NCI-H146 (cell line): ENCODE measurements at regions not wholly inside any gene's neighbourhood (a gene's known extent, or its start where the extent isn't known, plus 50 kb on each side); places are given as distances from the start of the nearest gene placed in this dataset.
"Not testable (repeated sequence)": the region's sequence is repeated elsewhere in the genome, so short reads cannot be mapped to it uniquely, and the experiment has no call there.

Experiments used
- DNase-seq: peaks from one replicate; lab custom pipeline; 2025; lab: John Stamatoyannopoulos, UW

- DNase-seq, result no peak
Measured at GRCh38 chr3:118167571-118167970, 867.1 kb downstream of the IGSF11 start.

GRCh38 chr3:118168175-118168574, 866.5 kb downstream of the IGSF11 start:
- DNase-seq, result no peak

- no peak for DNase-seq
Measured at GRCh38 chr3:118171236-118171852, 863.3 kb downstream of the IGSF11 start.

GRCh38 chr3:118180853-118181252, 853.8 kb downstream of the IGSF11 start:
- no peak for DNase-seq

GRCh38 chr3:118181274-118181673, 853.4 kb downstream of the IGSF11 start:
- DNase-seq, result no peak

- DNase-seq, result no peak
Measured at GRCh38 chr3:118186051-118186450, 848.6 kb downstream of the IGSF11 start.

- no peak for DNase-seq
Measured at GRCh38 chr3:118187221-118187620, 847.4 kb downstream of the IGSF11 start.

GRCh38 chr3:118196183-118196582, 838.5 kb downstream of the IGSF11 start:
- DNase-seq, result no peak

- no peak for DNase-seq
Measured at GRCh38 chr3:118199044-118199443, 835.6 kb downstream of the IGSF11 start.

GRCh38 chr3:118204052-118204656, 830.5 kb downstream of the IGSF11 start:
- DNase-seq, result no peak

GRCh38 chr3:118207271-118207670, 827.4 kb downstream of the IGSF11 start:
- DNase-seq, result no peak

- DNase-seq, result no peak
Measured at GRCh38 chr3:118208642-118209041, 826.0 kb downstream of the IGSF11 start.

GRCh38 chr3:118213892-118214291, 820.8 kb downstream of the IGSF11 start:
- no peak for DNase-seq

GRCh38 chr3:118226206-118226605, 808.4 kb downstream of the IGSF11 start:
- no peak for DNase-seq

GRCh38 chr3:118227191-118227590, 807.5 kb downstream of the IGSF11 start:
- DNase-seq, result no peak

- DNase-seq, result no peak
Measured at GRCh38 chr3:118228151-118228550, 806.5 kb downstream of the IGSF11 start.

- DNase-seq, result no peak
Measured at GRCh38 chr3:118229196-118229595, 805.5 kb downstream of the IGSF11 start.

GRCh38 chr3:118231578-118231977, 803.1 kb downstream of the IGSF11 start:
- no peak for DNase-seq

GRCh38 chr3:118239253-118239652, 795.4 kb downstream of the IGSF11 start:
- no peak for DNase-seq

- DNase-seq, result no peak
Measured at GRCh38 chr3:118244761-118245160, 789.9 kb downstream of the IGSF11 start.

GRCh38 chr3:118245312-118245711, 789.3 kb downstream of the IGSF11 start:
- no peak for DNase-seq

- DNase-seq, result not testable (repeated sequence)
Measured at GRCh38 chr3:118258850-118259249, 775.8 kb downstream of the IGSF11 start.

GRCh38 chr3:118262800-118263402, 771.7 kb downstream of the IGSF11 start:
- DNase-seq, result no peak

GRCh38 chr3:118267588-118267987, 767.1 kb downstream of the IGSF11 start:
- DNase-seq, result no peak
